CD4-positive, alpha-beta T cell (primary cell): ENCODE measurements at regions not wholly inside any gene's neighbourhood (a gene's known extent, or its start where the extent isn't known, plus 50 kb on each side); places are given as distances from the start of the nearest gene placed in this dataset.
"Not testable (repeated sequence)": the region's sequence is repeated elsewhere in the genome, so short reads cannot be mapped to it uniquely, and the experiment has no call there.

Experiments used
- ATAC-seq: fragments of 200-7000 bp; cut with Tn5 transposase; one replicate; pipeline ENCODE4 v1.10.0; 2022; ENCODE audit warnings: mild to moderate bottlenecking; ENCODE audit not compliant: poor library complexity
- CTCF ChIA-PET: fragments of 350-600 bp; sonication (Branson Sonifier 250); formaldehyde crosslinking; loops from one replicate; lab custom pipeline; 2021; ENCODE audit warnings: antibody characterized with exemption, inconsistent platforms; lab: Charles Lee
- POLR2A ChIA-PET: fragments of 350-600 bp; sonication (Branson Sonifier 250); formaldehyde crosslinking; loops from one replicate; lab custom pipeline; 2021; ENCODE audit warnings: antibody characterized with exemption, inconsistent platforms; lab: Charles Lee
- DNase-seq, 14 experiments: peaks; one replicate each; pipeline ENCODE4 v3.0.0-alpha.2; 2013 to 2020; ENCODE audit warnings: mixed read lengths in 2 of 14
- H3K27ac ChIP-seq, 2 donors: one replicate each; pipeline versions ENCODE4 v1.5.1 to v1.7.0; 2013; ENCODE audit warnings: low read length in 2 of 2, low read depth in 1 of 2, mild to moderate bottlenecking in 1 of 2
- H3K27me3 ChIP-seq, 2 experiments: 1 replicate in 1 of 2; 2 replicates in 1 of 2; pipeline versions ENCODE4 v1.6.1 to v1.7.0; 2013; ENCODE audit warnings: low read length in 2 of 2, control low read depth in 1 of 2, mild to moderate bottlenecking in 1 of 2, moderate library complexity in 1 of 2; ENCODE audit not compliant: insufficient read depth in 2 of 2, control insufficient read depth in 1 of 2
- H3K36me3 ChIP-seq: one replicate; pipeline ENCODE4 v1.6.1; 2013; ENCODE audit warnings: low read length, control low read depth; ENCODE audit not compliant: insufficient read depth
- H3K4me1 ChIP-seq: one replicate; pipeline ENCODE4 v1.6.1; 2013; ENCODE audit warnings: low read length, control low read depth; ENCODE audit not compliant: insufficient read depth
- H3K4me3 ChIP-seq: one replicate; pipeline ENCODE4 v1.5.1; 2013; ENCODE audit warnings: mild to moderate bottlenecking, low read length, moderate library complexity
- H3K9me3 ChIP-seq, 2 experiments: 1 replicate in 1 of 2; 2 replicates in 1 of 2; pipeline versions ENCODE4 v1.6.1 to v1.7.0; 2013; ENCODE audit warnings: low read length in 2 of 2, mild to moderate bottlenecking in 2 of 2, control low read depth in 1 of 2, moderate library complexity in 1 of 2; ENCODE audit not compliant: control insufficient read depth in 1 of 2, insufficient read depth in 1 of 2
- H3K27ac Mint-ChIP-seq: one replicate; pipeline ENCODE4 v1.8.0; 2020; ENCODE audit warnings: mixed read lengths
- H3K27me3 Mint-ChIP-seq: one replicate; pipeline ENCODE4 v1.8.0; 2021; ENCODE audit warnings: mixed read lengths
- H3K36me3 Mint-ChIP-seq: one replicate; pipeline ENCODE4 v1.8.0; 2021; ENCODE audit warnings: low read depth, mixed read lengths
- H3K4me1 Mint-ChIP-seq: one replicate; pipeline ENCODE4 v1.8.0; 2021; ENCODE audit warnings: low read depth, mixed read lengths
- H3K4me3 Mint-ChIP-seq: one replicate; pipeline ENCODE4 v1.8.0; 2020; ENCODE audit warnings: mild to moderate bottlenecking, mixed read lengths
- H3K9me3 Mint-ChIP-seq: one replicate; pipeline ENCODE4 v1.8.0; 2020; ENCODE audit warnings: mixed read lengths
- CTCF ChIP-seq: fragments of 200-600 bp; IDR thresholded peaks from one replicate; pipeline ENCODE4 v1.8.0; 2022; ENCODE audit warnings: antibody characterized with exemption, mild to moderate bottlenecking
- intact Hi-C, 2 experiments: fragments of 100-400 bp; cut with DNase I in 1 of 2; cut with micrococcal nuclease in 1 of 2; formaldehyde crosslinking; loops; one replicate each; pipeline versions ENCODE4 v1.15.1 to v1.9.0; 2023 to 2025; cut with DNase I, micrococcal nuclease

- Histone ChIP-seq H3K36me3 (no peaks in the 10 kb centered on the region), H3K4me3 (no peak overlapping the region), H3K4me1 (no peaks in the 10 kb centered on the region), H3K27me3 (no peaks in the 10 kb centered on the region), H3K9me3 (peaks cover 0 to 3% of the 10 kb centered on the region in 2 experiments), H3K27ac (no peak overlapping the region)
- Mint-ChIP-seq H3K4me1 (no peaks in the 10 kb centered on the region), H3K27me3 (no peaks in the 10 kb centered on the region), H3K4me3 (no peak overlapping the region), H3K9me3 (no peaks in the 10 kb centered on the region), H3K36me3 (no peaks in the 10 kb centered on the region), H3K27ac (no peak overlapping the region)
- no peak for ATAC-seq
- TF ChIP-seq CTCF, result no peak
- ChIA-PET POLR2A (no interaction called here), CTCF (no interaction called here)
- DNase-seq, result no peak
- intact Hi-C loops, result no loop called here
These were observed 342.3 kb upstream of the TMEFF2 start for GRCh38 chr2:192536922-192537624.

- Histone ChIP-seq H3K27me3 (no peaks in the 10 kb centered on the region), H3K27ac (no peak overlapping the region), H3K36me3 (no peaks in the 10 kb centered on the region), H3K9me3 (peaks cover 0 to 3% of the 10 kb centered on the region in 2 experiments), H3K4me1 (no peaks in the 10 kb centered on the region), H3K4me3 (no peak overlapping the region)
- Mint-ChIP-seq H3K4me1 (no peaks in the 10 kb centered on the region), H3K36me3 (no peaks in the 10 kb centered on the region), H3K27me3 (no peaks in the 10 kb centered on the region), H3K27ac (no peak overlapping the region), H3K4me3 (no peak overlapping the region), H3K9me3 (no peaks in the 10 kb centered on the region)
- POLR2A ChIA-PET, result no interaction called here
- intact Hi-C loops, result no loop called here
- TF ChIP-seq CTCF, result no peak
- CTCF ChIA-PET, result no interaction called here
- no peak for ATAC-seq
- DNase-seq, result no peak
These were observed 341.5 kb upstream of the TMEFF2 start for GRCh38 chr2:192535956-192536921.

GRCh38 chr2:192534072-192534471 is 339.3 kb upstream of the TMEFF2 start:
- ChIA-PET POLR2A (no interaction called here), CTCF (no interaction called here)
- Mint-ChIP-seq H3K36me3 (no peaks in the 10 kb centered on the region), H3K27me3 (no peaks in the 10 kb centered on the region), H3K4me1 (no peaks in the 10 kb centered on the region), H3K4me3 (no peak overlapping the region), H3K27ac (no peak overlapping the region), H3K9me3 (no peaks in the 10 kb centered on the region)
- no peak for ATAC-seq
- Histone ChIP-seq H3K4me1 (no peaks in the 10 kb centered on the region), H3K36me3 (no peaks in the 10 kb centered on the region), H3K9me3 (peaks cover 0 to 3% of the 10 kb centered on the region in 2 experiments), H3K27ac (no peak overlapping the region), H3K27me3 (no peaks in the 10 kb centered on the region), H3K4me3 (no peak overlapping the region)
- intact Hi-C loops, result no loop called here
- no peak for TF ChIP-seq CTCF
- DNase-seq, result no peak

GRCh38 chr2:192524642-192525251 is 330.0 kb upstream of the TMEFF2 start:
- intact Hi-C loops, H3K27ac ChIP-seq, H3K27ac Mint-ChIP-seq, H3K4me3 Mint-ChIP-seq, H3K9me3 Mint-ChIP-seq, DNase-seq, H3K36me3 ChIP-seq, H3K4me1 ChIP-seq, H3K4me1 Mint-ChIP-seq, CTCF ChIA-PET, H3K36me3 Mint-ChIP-seq, ATAC-seq, H3K27me3 Mint-ChIP-seq, POLR2A ChIA-PET, H3K27me3 ChIP-seq, H3K4me3 ChIP-seq: not testable (repeated sequence)
- H3K9me3 ChIP-seq, result peaks cover 0 to 11% of the 10 kb centered on the region in 2 experiments

- H3K27me3 ChIP-seq, ATAC-seq, H3K4me3 ChIP-seq, CTCF ChIA-PET, H3K9me3 Mint-ChIP-seq, H3K36me3 Mint-ChIP-seq, H3K4me1 ChIP-seq, H3K4me3 Mint-ChIP-seq, POLR2A ChIA-PET, intact Hi-C loops, DNase-seq, H3K27ac ChIP-seq, H3K4me1 Mint-ChIP-seq, H3K27me3 Mint-ChIP-seq, H3K36me3 ChIP-seq, H3K27ac Mint-ChIP-seq: not testable (repeated sequence)
- peaks cover 0 to 11% of the 10 kb centered on the region in 2 experiments for H3K9me3 ChIP-seq
These were observed 329.5 kb upstream of the TMEFF2 start for GRCh38 chr2:192524214-192524613.
